ENCODE measurements at regions not wholly inside any gene's neighbourhood (a gene's known extent, or its start where the extent isn't known, plus 50 kb on each side); places are given as distances from the start of the nearest gene placed in this dataset.

- Histone ChIP-seq H3K27me3 (no peaks in the 10 kb centered on the region), H3K4me1 (peaks cover 0 to 22% (median 0%) of the 10 kb centered on the region in 4 donors), H3K36me3 (no peaks in the 10 kb centered on the region), H3K4me3 (no peak overlapping the region), H3K9me3 (no peaks in the 10 kb centered on the region), H3K27ac (peak overlapping the region in 1 of 2 donors; percentile 18)
- DNase-seq, result no peak
- TF ChIP-seq CTCF (IDR thresholded peaks at IDR 0.05), result no peak
- intact Hi-C loops (cut with DNase I; ENCODE audit: low total_unique reads), result loop anchor here (5.0 kb wide), 1 partner anchor 322 kb away; no protein-coding TSS in a partner anchor
These were observed 325.9 kb downstream of the COL12A1 start for GRCh38 chr6:74879976-74880375.

GRCh38 chr6:74879234-74879633, 326.6 kb downstream of the COL12A1 start:
- no peak for TF ChIP-seq CTCF (IDR thresholded peaks at IDR 0.05)
- peak overlapping the region in 1 of 2 donors; percentile 18 for H3K27ac ChIP-seq
- no peak overlapping the region for H3K4me3 ChIP-seq
- no peaks in the 10 kb centered on the region for H3K9me3 ChIP-seq
- intact Hi-C loops (cut with DNase I; ENCODE audit: low total_unique reads), result no loop called here
- H3K27me3 ChIP-seq, result no peaks in the 10 kb centered on the region
- no peaks in the 10 kb centered on the region for H3K36me3 ChIP-seq
- H3K4me1 ChIP-seq, result peaks cover 0 to 25% (median 0%) of the 10 kb centered on the region in 4 donors
- no peak for DNase-seq

- no peaks in the 10 kb centered on the region for H3K9me3 ChIP-seq
- no peak for TF ChIP-seq CTCF (IDR thresholded peaks at IDR 0.05)
- no peak overlapping the region for H3K27ac ChIP-seq
- DNase-seq, result no peak
- no peaks in the 10 kb centered on the region for H3K27me3 ChIP-seq
- H3K4me1 ChIP-seq, result peaks cover 0 to 35% (median 4%) of the 10 kb centered on the region in 4 donors
- no peaks in the 10 kb centered on the region for H3K36me3 ChIP-seq
- no peak overlapping the region for H3K4me3 ChIP-seq
- intact Hi-C loops (cut with DNase I; ENCODE audit: low total_unique reads), result no loop called here
These were observed 330.7 kb downstream of the COL12A1 start for GRCh38 chr6:74875193-74875592.

GRCh38 chr6:74872754-74873476, 332.9 kb downstream of the COL12A1 start:
- H3K4me1 ChIP-seq, result peaks cover 0 to 24% (median 4%) of the 10 kb centered on the region in 4 donors
- TF ChIP-seq CTCF (IDR thresholded peaks at IDR 0.05), result no peak
- intact Hi-C loops (cut with DNase I; ENCODE audit: low total_unique reads), result no loop called here
- no peak for DNase-seq
- H3K9me3 ChIP-seq, result no peaks in the 10 kb centered on the region
- no peak overlapping the region for H3K4me3 ChIP-seq
- H3K27me3 ChIP-seq, result no peaks in the 10 kb centered on the region
- no peaks in the 10 kb centered on the region for H3K36me3 ChIP-seq
- H3K27ac ChIP-seq, result peak overlapping the region; percentile 38 to 49

- H3K27ac ChIP-seq, result no peak overlapping the region
- H3K4me3 ChIP-seq, result no peak overlapping the region
- intact Hi-C loops (cut with DNase I; ENCODE audit: low total_unique reads), result no loop called here
- DNase-seq, result no peak
- H3K4me1 ChIP-seq, result peaks cover 0 to 24% (median 4%) of the 10 kb centered on the region in 4 donors
- TF ChIP-seq CTCF (IDR thresholded peaks at IDR 0.05), result no peak
- H3K9me3 ChIP-seq, result no peaks in the 10 kb centered on the region
- H3K27me3 ChIP-seq, result no peaks in the 10 kb centered on the region
- no peaks in the 10 kb centered on the region for H3K36me3 ChIP-seq
These were observed 334.1 kb downstream of the COL12A1 start for GRCh38 chr6:74871757-74872156.
